CD8-positive, alpha-beta memory T cell (primary cell): ENCODE measurements at regions not wholly inside any gene's neighbourhood (a gene's known extent, or its start where the extent isn't known, plus 50 kb on each side); places are given as distances from the start of the nearest gene placed in this dataset.
A peak's percentile ranks its signal among the peaks of the same experiment; 100 is the strongest.

Experiments used
- CTCF ChIA-PET: fragments of 350-600 bp; sonication (Branson Sonifier 250); formaldehyde crosslinking; loops from one replicate; lab custom pipeline; 2021; ENCODE audit warnings: antibody characterized with exemption; lab: Charles Lee
- POLR2A ChIA-PET: fragments of 350-600 bp; sonication (Branson Sonifier 250); formaldehyde crosslinking; loops from one replicate; lab custom pipeline; 2021; ENCODE audit warnings: antibody characterized with exemption; lab: Charles Lee
- DNase-seq, 5 donors: peaks; one replicate each; pipeline versions ENCODE4 v3.0.0 to v3.0.0-alpha.2; 2020 to 2022; ENCODE audit warnings: mixed read lengths in 1 of 5
- H3K27ac ChIP-seq: one replicate; pipeline ENCODE4 v1.7.0; 2013; ENCODE audit warnings: low read depth, mild to moderate bottlenecking, low read length, moderate library complexity
- H3K27me3 ChIP-seq: 2 replicates; pipeline ENCODE4 v1.7.0; 2013; ENCODE audit warnings: low read length, mild to moderate bottlenecking; ENCODE audit not compliant: insufficient read depth, poor library complexity, severe bottlenecking
- H3K36me3 ChIP-seq: 2 replicates; pipeline ENCODE4 v1.7.0; 2013; ENCODE audit warnings: mild to moderate bottlenecking, low read length, moderate library complexity; ENCODE audit not compliant: insufficient read depth
- H3K4me1 ChIP-seq: 2 replicates; pipeline ENCODE4 v1.7.0; 2013; ENCODE audit warnings: mild to moderate bottlenecking, low read length, moderate library complexity; ENCODE audit not compliant: insufficient read depth
- H3K4me3 ChIP-seq: 2 replicates; pipeline ENCODE4 v1.7.0; 2013; ENCODE audit warnings: mild to moderate bottlenecking, low read length
- H3K9me3 ChIP-seq: 2 replicates; pipeline ENCODE4 v1.7.0; 2013; ENCODE audit warnings: mild to moderate bottlenecking, low read length
- H3K27ac Mint-ChIP-seq, 8 donors: one replicate each; pipeline ENCODE4 v1.8.0; 2020 to 2021; ENCODE audit warnings: mixed read lengths in 8 of 8, mild to moderate bottlenecking in 6 of 8, inconsistent platforms in 3 of 8, moderate library complexity in 3 of 8
- H3K27me3 Mint-ChIP-seq, 2 donors: one replicate each; pipeline ENCODE4 v1.8.0; 2020 to 2021; ENCODE audit warnings: mixed read lengths in 2 of 2, mild to moderate bottlenecking in 1 of 2, moderate library complexity in 1 of 2
- H3K36me3 Mint-ChIP-seq, 3 donors: one replicate each; pipeline ENCODE4 v1.8.0; 2020 to 2021; ENCODE audit warnings: mixed read lengths in 3 of 3, inconsistent platforms in 1 of 3, mild to moderate bottlenecking in 1 of 3
- H3K4me1 Mint-ChIP-seq, 3 donors: one replicate each; pipeline ENCODE4 v1.8.0; 2020 to 2021; ENCODE audit warnings: mixed read lengths in 3 of 3, inconsistent platforms in 1 of 3, mild to moderate bottlenecking in 1 of 3
- H3K4me3 Mint-ChIP-seq, 7 donors: one replicate each; pipeline ENCODE4 v1.8.0; 2020 to 2021; ENCODE audit warnings: mixed read lengths in 7 of 7, mild to moderate bottlenecking in 6 of 7, moderate library complexity in 4 of 7, inconsistent platforms in 2 of 7
- H3K9me3 Mint-ChIP-seq, 5 donors: one replicate each; pipeline ENCODE4 v1.8.0; 2020 to 2022; ENCODE audit warnings: mixed read lengths in 5 of 5, mild to moderate bottlenecking in 3 of 5, moderate library complexity in 2 of 5, inconsistent platforms in 1 of 5

DNA sequence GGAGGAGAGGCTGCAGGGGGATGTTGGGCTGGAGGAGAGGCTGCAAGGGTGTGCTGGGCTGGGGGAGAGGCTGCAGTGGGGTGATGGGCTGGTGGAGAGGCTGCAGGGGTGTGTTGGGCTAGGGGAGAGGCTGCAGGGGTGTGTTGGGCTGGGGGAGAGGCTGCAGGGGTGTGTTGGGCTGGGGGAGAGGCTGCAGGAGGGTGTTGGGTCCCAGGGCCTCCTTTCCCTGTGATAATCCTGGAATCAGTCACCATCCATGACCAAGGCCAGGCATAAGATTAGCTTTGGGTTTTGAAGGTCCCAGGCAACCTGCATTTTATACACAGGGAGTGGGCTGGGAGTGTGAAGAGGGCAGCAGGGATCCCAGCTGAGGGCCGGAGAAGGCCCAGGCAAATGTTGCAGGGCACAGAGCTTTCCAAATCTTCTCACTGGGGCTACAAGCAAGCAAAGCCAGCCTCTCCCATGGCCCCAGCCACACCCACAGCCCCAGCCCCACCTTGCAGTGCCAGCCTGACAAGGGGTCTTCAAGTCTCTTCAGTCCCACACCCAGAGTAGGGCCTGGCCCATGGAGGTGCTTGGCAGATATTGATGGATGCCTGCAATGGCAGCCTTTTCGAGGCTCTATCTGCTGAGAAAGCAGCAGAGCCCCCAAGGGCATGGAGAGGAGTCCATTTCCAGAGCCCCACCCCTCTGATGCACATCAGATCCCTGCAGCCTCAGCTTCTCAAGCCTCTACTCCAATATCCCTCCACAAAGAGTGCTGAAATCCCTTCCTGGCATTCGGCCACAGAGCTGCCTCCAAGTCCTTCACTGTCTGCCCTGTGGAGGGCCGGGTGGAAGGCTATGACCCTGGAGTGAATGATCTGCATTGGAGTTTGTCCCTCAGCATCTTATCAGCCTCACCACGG is 50.3 kb upstream of the GLI2 start:
- DNase-seq = peak in 1 of 5 donors; percentile 30
- Histone ChIP-seq H3K4me3 (no peak overlapping the region), H3K4me1 (no peaks in the 10 kb centered on the region), H3K27ac (no peak overlapping the region), H3K36me3 (no peaks in the 10 kb centered on the region), H3K9me3 (no peaks in the 10 kb centered on the region), H3K27me3 (no peaks in the 10 kb centered on the region)
- H3K4me3 Mint-ChIP-seq = no peak overlapping the region
- no peaks in the 10 kb centered on the region for H3K4me1 Mint-ChIP-seq
- ChIA-PET CTCF (interaction anchor here (0.7 kb wide), 1 partner anchor 1714 kb away, joined by 3 read pairs; no protein-coding TSS in a partner anchor), POLR2A (no interaction called here)
- peaks cover 0 to 3% (median 0%) of the 10 kb centered on the region in 5 donors for H3K9me3 Mint-ChIP-seq
- H3K27me3 Mint-ChIP-seq = peaks cover 17 to 24% of the 10 kb centered on the region in 2 donors
- H3K27ac Mint-ChIP-seq = no peak overlapping the region
- no peaks in the 10 kb centered on the region for H3K36me3 Mint-ChIP-seq
